Epidermal melanocyte (primary cell): ENCODE measurements at regions not wholly inside any gene's neighbourhood (a gene's known extent, or its start where the extent isn't known, plus 50 kb on each side); places are given as distances from the start of the nearest gene placed in this dataset.

ENCODE experiments used
- DNase-seq: peaks from one replicate; pipeline ENCODE4 v3.0.0; 2011; ENCODE audit warnings: low spot score; ENCODE audit not compliant: insufficient read length

- DNase-seq, result no peak
Measured at GRCh38 chr3:118833075-118833474, 201.6 kb downstream of the IGSF11 start.

GRCh38 chr3:118838871-118839270 lies 195.8 kb downstream of the IGSF11 start:
- DNase-seq, result no peak

GRCh38 chr3:118842147-118842863 lies 192.3 kb downstream of the IGSF11 start:
- DNase-seq, result no peak

GRCh38 chr3:118846176-118846575 lies 188.5 kb downstream of the IGSF11 start:
- DNase-seq, result no peak
